HFFc6 (cell line): ENCODE measurements at regions not wholly inside any gene's neighbourhood (a gene's known extent, or its start where the extent isn't known, plus 50 kb on each side); places are given as distances from the start of the nearest gene placed in this dataset.

Experiments used
- DNase-seq: peaks from one replicate; pipeline ENCODE4 v3.0.0-alpha.2; 2018
- H3K27ac Mint-ChIP-seq: 2 replicates; pipeline ENCODE4 v1.8.0; 2020; ENCODE audit warnings: mild to moderate bottlenecking, mixed read lengths
- H3K27me3 Mint-ChIP-seq: 2 replicates; pipeline ENCODE4 v1.8.0; 2021; ENCODE audit warnings: mild to moderate bottlenecking, moderate library complexity, mixed read lengths; ENCODE audit not compliant: insufficient read depth
- H3K36me3 Mint-ChIP-seq: 2 replicates; pipeline ENCODE4 v1.8.0; 2021; ENCODE audit warnings: low read depth, mixed read lengths
- H3K4me1 Mint-ChIP-seq: 2 replicates; pipeline ENCODE4 v1.8.0; 2020; ENCODE audit warnings: low read depth, mixed read lengths
- H3K4me3 Mint-ChIP-seq: 2 replicates; pipeline ENCODE4 v1.8.0; 2020; ENCODE audit warnings: mild to moderate bottlenecking, moderate library complexity, mixed read lengths
- H3K9me3 Mint-ChIP-seq: 2 replicates; pipeline ENCODE4 v1.8.0; 2020; ENCODE audit warnings: mild to moderate bottlenecking, mixed read lengths
- CTCF ChIP-seq: fragments of 200-600 bp; sonication (generic); IDR thresholded peaks from 2 replicates; pipeline ENCODE4 v1.5.0; 2021; ENCODE audit warnings: antibody characterized with exemption, mild to moderate bottlenecking

- TF ChIP-seq CTCF: no peak
- peaks cover 15% of the 10 kb centered on the region; the same call in 1 of the 2 replicates for H3K4me1 Mint-ChIP-seq
Measured at GRCh38 chr2:18153741-18154140, 275.3 kb downstream of the KCNS3 start.

GRCh38 chr2:18151237-18151636 is 272.8 kb downstream of the KCNS3 start:
- Mint-ChIP-seq H3K27me3 (peaks cover 10% of the 10 kb centered on the region), H3K4me3 (no peak overlapping the region), H3K36me3 (no peaks in the 10 kb centered on the region), H3K4me1 (peaks cover 15% of the 10 kb centered on the region; the same call in 1 of the 2 replicates), H3K27ac (no peak overlapping the region), H3K9me3 (no peaks in the 10 kb centered on the region)
- no peak for TF ChIP-seq CTCF
- no peak for DNase-seq

More at GRCh38 chr2:18153741-18154140, 275.3 kb downstream of the KCNS3 start:
- Mint-ChIP-seq H3K27me3 (peaks cover 15% of the 10 kb centered on the region), H3K9me3 (no peaks in the 10 kb centered on the region), H3K27ac (no peak overlapping the region), H3K36me3 (no peaks in the 10 kb centered on the region), H3K4me3 (no peak overlapping the region)
- DNase-seq: no peak

GRCh38 chr2:18149660-18150246 is 271.3 kb downstream of the KCNS3 start:
- no peaks in the 10 kb centered on the region for H3K9me3 Mint-ChIP-seq
- H3K36me3 Mint-ChIP-seq: no peaks in the 10 kb centered on the region
- DNase-seq: peak; percentile 49
- H3K27me3 Mint-ChIP-seq: peaks cover 7% of the 10 kb centered on the region
- H3K4me3 Mint-ChIP-seq: no peak overlapping the region
- H3K4me1 Mint-ChIP-seq: peaks cover 12% of the 10 kb centered on the region; the same call in 1 of the 2 replicates
- H3K27ac Mint-ChIP-seq: no peak overlapping the region
- TF ChIP-seq CTCF: peak; percentile 87

GRCh38 chr2:18136881-18137475 is 258.5 kb downstream of the KCNS3 start:
- Mint-ChIP-seq H3K9me3 (no peaks in the 10 kb centered on the region), H3K36me3 (no peaks in the 10 kb centered on the region), H3K4me1 (no peaks in the 10 kb centered on the region), H3K27ac (no peak overlapping the region), H3K4me3 (no peak overlapping the region), H3K27me3 (no peaks in the 10 kb centered on the region; the same call in 1 of the 2 replicates)
- TF ChIP-seq CTCF: no peak
- DNase-seq: no peak

GRCh38 chr2:18133310-18133709 is 254.8 kb downstream of the KCNS3 start:
- TF ChIP-seq CTCF: no peak
- H3K4me3 Mint-ChIP-seq: no peak overlapping the region
- H3K27ac Mint-ChIP-seq: no peak overlapping the region
- H3K4me1 Mint-ChIP-seq: no peaks in the 10 kb centered on the region
- H3K27me3 Mint-ChIP-seq: no peaks in the 10 kb centered on the region; the same call in none of the 2 replicates
- no peaks in the 10 kb centered on the region for H3K9me3 Mint-ChIP-seq
- DNase-seq: no peak
- H3K36me3 Mint-ChIP-seq: no peaks in the 10 kb centered on the region
